OCI-LY3 (cell line): ENCODE measurements at regions not wholly inside any gene's neighbourhood (a gene's known extent, or its start where the extent isn't known, plus 50 kb on each side); places are given as distances from the start of the nearest gene placed in this dataset.

ENCODE experiments used
- H2AFZ ChIP-seq: fragments of 200-600, 300-600 bp; shearing (Covaris generic); 2 replicates; pipeline ENCODE4 v1.6.0; 2014; ENCODE audit warnings: antibody characterized with exemption, low read depth, low read length
- H3K27ac ChIP-seq: fragments of 200-600, 300-600 bp; sonication (generic); 2 replicates; pipeline ENCODE4 v1.5.1; 2014; ENCODE audit warnings: mild to moderate bottlenecking, low read length, moderate library complexity, mixed read lengths
- H3K27me3 ChIP-seq: fragments of 200-600, 300-600 bp; sonication (generic); 2 replicates; pipeline ENCODE4 v1.6.1; 2014; ENCODE audit warnings: low read depth, low read length, mixed read lengths
- H3K36me3 ChIP-seq: fragments of 200-600, 300-600 bp; sonication (generic); replicated peaks from 2 replicates; pipeline ENCODE3; 2014; ENCODE audit warnings: low read depth, low read length, mixed read lengths
- H3K4me1 ChIP-seq: fragments of 300-600, 200-600 bp; sonication (generic); 2 replicates; pipeline ENCODE4 v1.6.1; 2014; ENCODE audit warnings: low read length, mixed read lengths
- H3K4me2 ChIP-seq: fragments of 200-600, 300-600 bp; sonication (generic); 2 replicates; pipeline ENCODE4 v1.6.1; 2014; ENCODE audit warnings: low read length, mixed read lengths
- H3K4me3 ChIP-seq: fragments of 300-600, 200-600 bp; sonication (generic); 2 replicates; pipeline ENCODE4 v1.5.1; 2014; ENCODE audit warnings: antibody characterized with exemption, mild to moderate bottlenecking, low read length, moderate library complexity
- H3K79me2 ChIP-seq: fragments of 300-600, 200-600 bp; shearing (Covaris generic); 2 replicates; pipeline ENCODE4 v1.6.1; 2014; ENCODE audit warnings: mild to moderate bottlenecking, low read length, mixed read lengths
- H3K9ac ChIP-seq: fragments of 300-600, 200-600 bp; shearing (Covaris generic); 2 replicates; pipeline ENCODE4 v1.6.0; 2014; ENCODE audit warnings: mild to moderate bottlenecking, low read length, moderate library complexity
- H3K9me3 ChIP-seq: fragments of 200-600, 300-600 bp; shearing (Covaris generic); 2 replicates; pipeline ENCODE4 v1.6.1; 2014; ENCODE audit warnings: low read length, mixed read lengths; ENCODE audit not compliant: insufficient read depth
- H4K20me1 ChIP-seq: fragments of 200-600, 300-600 bp; sonication (generic); 2 replicates; pipeline ENCODE4 v1.6.1; 2016; ENCODE audit warnings: low read length, mixed read lengths; ENCODE audit not compliant: insufficient read depth
- CTCF ChIP-seq: fragments of 200-600, 300-600 bp; sonication (generic); IDR thresholded peaks from 2 replicates; pipeline ENCODE4 v1.5.1; 2014; ENCODE audit warnings: antibody characterized with exemption, low read length, low read depth
- EZH2phosphoT487 ChIP-seq: fragments of 200-600 bp; shearing (Covaris generic); IDR thresholded peaks from 2 replicates; pipeline ENCODE4 v1.6.1; 2018; ENCODE audit warnings: antibody characterized with exemption, mixed run types, low read depth

GRCh38 chr13:74741732-74742131 is 607.5 kb upstream of the KLF12 start:
- Histone ChIP-seq H4K20me1 (no peaks in the 10 kb centered on the region), H3K36me3 (no peaks in the 10 kb centered on the region), H3K79me2 (no peaks in the 10 kb centered on the region), H3K9me3 (no peaks in the 10 kb centered on the region), H3K9ac (no peak overlapping the region), H3K4me3 (no peak overlapping the region), H3K27me3 (no peaks in the 10 kb centered on the region), H2AFZ (no peak overlapping the region), H3K4me2 (no peak overlapping the region), H3K4me1 (no peaks in the 10 kb centered on the region), H3K27ac (no peak overlapping the region)
- TF ChIP-seq CTCF (no peak), EZH2phosphoT487 (no peak)

GRCh38 chr13:74732736-74733385 is 598.7 kb upstream of the KLF12 start:
- no peak overlapping the region for H3K4me3 ChIP-seq
- H3K4me1 ChIP-seq: no peaks in the 10 kb centered on the region
- H3K27me3 ChIP-seq: no peaks in the 10 kb centered on the region
- H3K9ac ChIP-seq: no peak overlapping the region
- H2AFZ ChIP-seq: no peak overlapping the region
- no peaks in the 10 kb centered on the region for H3K36me3 ChIP-seq
- no peaks in the 10 kb centered on the region for H4K20me1 ChIP-seq
- H3K9me3 ChIP-seq: no peaks in the 10 kb centered on the region
- TF ChIP-seq EZH2phosphoT487 (no peak), CTCF (no peak)
- no peak overlapping the region for H3K4me2 ChIP-seq
- no peaks in the 10 kb centered on the region for H3K79me2 ChIP-seq
- no peak overlapping the region for H3K27ac ChIP-seq

GRCh38 chr13:74731731-74732130 is 597.5 kb upstream of the KLF12 start:
- H3K27ac ChIP-seq: no peak overlapping the region
- H3K36me3 ChIP-seq: no peaks in the 10 kb centered on the region
- no peak overlapping the region for H3K4me3 ChIP-seq
- no peaks in the 10 kb centered on the region for H3K4me1 ChIP-seq
- H3K9ac ChIP-seq: no peak overlapping the region
- H3K27me3 ChIP-seq: no peaks in the 10 kb centered on the region
- no peaks in the 10 kb centered on the region for H3K79me2 ChIP-seq
- no peaks in the 10 kb centered on the region for H3K9me3 ChIP-seq
- no peak overlapping the region for H2AFZ ChIP-seq
- TF ChIP-seq EZH2phosphoT487: no peak
- no peak for TF ChIP-seq CTCF
- H3K4me2 ChIP-seq: no peak overlapping the region
- no peaks in the 10 kb centered on the region for H4K20me1 ChIP-seq

- no peaks in the 10 kb centered on the region for H4K20me1 ChIP-seq
- no peaks in the 10 kb centered on the region for H3K79me2 ChIP-seq
- H3K9ac ChIP-seq: no peak overlapping the region
- H2AFZ ChIP-seq: no peak overlapping the region
- no peak overlapping the region for H3K4me3 ChIP-seq
- H3K9me3 ChIP-seq: no peaks in the 10 kb centered on the region
- H3K4me2 ChIP-seq: no peak overlapping the region
- TF ChIP-seq CTCF (no peak), EZH2phosphoT487 (no peak)
- no peaks in the 10 kb centered on the region for H3K36me3 ChIP-seq
- H3K27ac ChIP-seq: no peak overlapping the region
- H3K27me3 ChIP-seq: no peaks in the 10 kb centered on the region
- H3K4me1 ChIP-seq: peaks cover 6% of the 10 kb centered on the region
Observed at GRCh38 chr13:74730556-74731331, 596.5 kb upstream of the KLF12 start.
